ENCODE measurements at regions not wholly inside any gene's neighbourhood (a gene's known extent, or its start where the extent isn't known, plus 50 kb on each side); places are given as distances from the start of the nearest gene placed in this dataset.

DNA sequence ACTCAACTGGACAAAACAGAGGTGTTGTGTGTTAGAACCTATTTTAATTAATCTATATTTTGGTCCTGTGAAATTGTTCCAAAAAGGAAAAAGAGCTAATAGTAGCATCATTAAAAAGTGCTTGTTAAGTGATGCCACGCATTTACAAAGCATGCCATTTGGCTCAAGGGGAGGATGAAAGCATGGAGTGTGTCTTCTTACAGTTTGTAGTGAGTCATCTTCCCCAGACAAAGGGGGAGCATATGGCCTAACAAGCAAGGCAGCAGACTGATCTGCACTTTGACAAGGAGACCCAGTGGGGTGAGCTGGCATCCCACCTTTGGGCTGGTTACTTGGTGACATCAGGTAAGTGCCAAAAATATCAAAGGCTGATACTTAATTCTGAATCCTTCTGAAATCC is 297.0 kb downstream of the FGF9 start:
- ATAC-seq, result no peak

- ATAC-seq, result no peak
Measured at GRCh38 chr13:21970172-21970571, 299.3 kb downstream of the FGF9 start.

- no peak for ATAC-seq
Measured at GRCh38 chr13:21970918-21971317, 300.0 kb downstream of the FGF9 start.

DNA sequence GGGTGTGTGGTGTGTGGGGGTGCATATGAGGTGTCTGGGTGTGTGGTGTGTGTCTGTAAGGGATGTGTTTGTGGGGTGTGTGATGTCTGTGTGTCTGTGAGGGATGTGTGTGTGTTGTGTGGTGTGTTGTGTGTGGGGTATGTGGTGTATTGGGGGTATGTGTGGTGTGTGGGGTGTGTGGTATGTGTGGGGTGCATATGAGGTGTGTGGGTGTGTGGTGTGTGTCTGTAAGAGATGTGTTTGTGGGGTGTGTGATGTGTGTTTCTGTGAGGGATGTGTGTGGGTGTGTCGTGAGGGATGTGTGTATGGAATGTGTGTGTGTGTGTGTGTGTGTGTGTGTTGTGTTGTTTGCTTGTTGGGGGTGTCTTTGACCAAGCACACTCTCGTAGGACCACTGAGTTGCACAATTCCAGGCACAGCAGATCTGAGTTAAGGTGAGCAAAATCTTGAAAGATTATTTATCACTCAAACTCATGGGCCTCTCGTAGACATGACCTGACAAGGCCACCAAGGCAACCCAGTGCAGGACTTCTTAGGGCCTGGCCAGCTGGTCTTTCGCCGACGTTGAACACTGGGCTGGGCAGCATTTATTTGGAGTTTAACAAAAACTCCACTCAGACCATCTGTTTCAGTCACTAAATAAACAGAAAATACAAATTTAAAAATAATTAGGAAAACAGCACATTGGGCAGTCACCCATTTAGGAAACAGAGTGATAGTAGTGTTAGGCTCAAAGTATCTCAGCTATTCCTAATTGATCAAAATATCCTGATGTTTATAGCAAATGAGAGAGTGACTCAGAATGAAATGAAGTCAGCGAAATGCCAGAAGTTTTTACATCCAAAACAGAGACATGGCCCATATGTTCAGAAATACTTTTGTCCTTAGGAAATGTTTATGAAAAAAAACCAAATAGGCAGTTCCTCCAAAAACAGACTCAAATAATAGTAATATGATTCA is 301.1 kb downstream of the FGF9 start:
- no peak for ATAC-seq

DNA sequence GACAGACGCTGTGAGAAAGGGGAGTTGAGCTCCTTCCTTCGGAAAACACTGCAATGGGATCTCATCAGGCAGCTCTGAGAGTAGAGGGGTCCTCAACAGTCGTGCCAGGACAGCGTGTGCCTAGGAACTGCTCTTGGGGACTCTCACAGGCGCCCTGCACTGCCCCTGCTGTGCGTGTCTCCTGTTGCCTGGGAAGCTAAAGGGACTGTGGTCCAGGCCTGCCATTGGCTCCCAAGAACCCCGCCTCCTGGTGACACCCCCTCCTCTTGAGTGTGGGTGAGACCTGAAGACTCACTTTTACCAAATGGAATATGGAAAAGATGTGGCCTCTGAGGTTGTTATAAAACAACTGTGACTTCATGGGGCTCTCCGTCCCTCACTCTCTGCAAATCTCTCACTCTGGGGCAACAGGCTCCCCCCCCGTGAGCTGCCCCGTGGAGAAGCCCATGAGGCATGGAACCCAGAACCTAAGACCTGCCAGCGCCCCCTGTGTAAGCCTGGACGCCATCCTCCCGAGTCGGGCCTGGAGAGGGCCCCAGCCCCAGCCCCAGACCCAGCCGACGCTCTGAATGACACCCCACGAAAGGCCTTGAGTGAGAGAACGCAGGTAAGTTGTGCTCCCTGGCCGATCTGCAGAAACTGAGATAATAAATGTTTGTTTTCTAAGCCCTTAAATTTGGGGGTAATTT is 302.7 kb downstream of the FGF9 start:
- no peak for ATAC-seq

DNA sequence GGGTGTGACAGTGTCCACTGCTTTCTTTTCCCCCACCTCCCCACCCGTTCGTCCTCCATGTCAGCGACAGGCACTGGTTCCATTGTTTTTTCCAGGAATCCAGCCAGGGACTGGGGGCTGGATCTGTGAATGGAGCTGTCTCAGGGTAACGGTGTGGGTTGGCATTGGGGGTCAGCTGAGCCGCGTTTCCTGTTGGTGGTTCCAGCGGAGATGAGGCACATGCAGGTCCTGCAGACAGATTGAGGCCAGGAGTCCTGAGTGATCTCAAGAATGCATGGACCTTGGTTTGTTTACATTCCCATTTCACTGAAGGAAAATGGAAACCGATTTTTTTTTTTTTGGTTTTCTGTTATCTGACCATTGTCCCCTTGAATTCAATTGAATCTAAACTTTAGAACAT is 303.9 kb downstream of the FGF9 start:
- no peak for ATAC-seq

GRCh38 chr13:21976159-21976558 is 305.3 kb downstream of the FGF9 start:
- ATAC-seq, result no peak

DNA sequence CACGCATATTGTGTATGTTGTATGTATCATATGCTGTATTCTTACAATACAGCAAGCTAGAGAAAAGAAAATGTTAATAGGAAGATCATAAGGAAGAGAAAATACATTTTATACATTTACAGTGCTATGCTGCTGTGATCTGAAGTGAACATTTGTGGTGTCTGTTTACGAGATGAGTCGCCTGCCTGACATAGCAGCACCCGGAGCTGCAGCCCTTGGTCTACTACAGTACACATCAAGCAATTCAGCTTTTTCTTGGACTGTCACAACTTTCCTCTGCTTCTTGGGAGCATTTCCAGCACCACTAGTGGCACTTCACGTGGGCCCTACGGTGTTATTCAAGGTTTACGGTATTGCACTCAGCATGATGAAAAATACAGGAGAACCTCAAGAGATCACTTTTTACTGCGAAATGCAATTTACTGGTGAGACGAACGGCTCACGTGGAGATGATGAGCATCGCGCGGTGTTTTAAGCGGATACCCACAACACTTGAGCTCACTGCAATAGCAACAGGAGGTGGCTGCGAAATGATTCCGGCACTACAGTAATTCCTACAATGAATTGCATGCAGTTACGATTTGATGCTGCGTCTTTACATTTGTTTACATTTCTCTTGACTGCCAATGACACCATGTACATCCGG is 308.4 kb downstream of the FGF9 start:
- ATAC-seq, result no peak

DNA sequence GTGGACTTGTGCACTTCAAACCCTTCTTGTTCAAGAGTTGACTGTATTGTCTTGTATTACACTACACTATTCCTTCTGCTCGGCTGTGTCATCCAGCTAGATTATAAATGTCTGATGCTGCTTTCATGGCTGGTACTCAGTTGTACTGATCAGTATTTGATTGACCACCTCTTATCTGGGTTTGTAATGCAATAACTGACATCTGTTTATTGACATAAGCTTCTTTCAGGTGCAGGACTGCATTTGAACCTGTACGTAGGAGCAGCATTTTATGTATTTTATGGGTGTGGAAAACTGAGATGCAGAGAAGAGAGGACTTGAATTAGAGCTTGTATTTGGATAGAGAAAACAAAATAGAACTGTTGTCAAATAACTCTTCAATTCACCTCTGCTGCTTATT is 309.2 kb downstream of the FGF9 start:
- no peak for ATAC-seq

- no peak for ATAC-seq
Measured at GRCh38 chr13:21984156-21984555, 313.3 kb downstream of the FGF9 start.

DNA sequence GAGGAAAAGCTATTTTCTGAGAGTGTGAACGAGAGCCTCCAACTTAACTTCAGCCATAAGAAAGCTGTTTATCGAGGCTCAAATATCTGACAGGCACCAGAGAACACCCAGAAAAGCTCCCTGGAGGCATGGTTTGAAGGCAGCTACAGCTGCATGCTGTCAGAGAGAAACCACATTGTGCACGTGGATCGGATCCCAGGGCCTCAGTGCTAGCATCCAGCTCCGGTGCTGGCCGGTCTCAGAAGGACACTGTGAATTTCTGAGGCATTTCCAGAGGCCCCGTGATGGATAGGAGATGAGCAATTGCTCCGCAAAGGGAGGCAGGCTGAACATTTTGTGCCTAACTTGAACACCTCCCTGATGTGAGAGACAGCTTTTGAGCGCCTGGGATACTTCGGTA is 315.7 kb downstream of the FGF9 start:
- no peak for ATAC-seq

- ATAC-seq, result no peak
Measured at GRCh38 chr13:21987793-21988192, 316.9 kb downstream of the FGF9 start.

- no peak for ATAC-seq
Measured at GRCh38 chr13:21988624-21989023, 317.8 kb downstream of the FGF9 start.

GRCh38 chr13:21996049-21996448 is 325.2 kb downstream of the FGF9 start:
- ATAC-seq, result no peak

- no peak for ATAC-seq
Measured at GRCh38 chr13:21997726-21998125, 326.9 kb downstream of the FGF9 start.

DNA sequence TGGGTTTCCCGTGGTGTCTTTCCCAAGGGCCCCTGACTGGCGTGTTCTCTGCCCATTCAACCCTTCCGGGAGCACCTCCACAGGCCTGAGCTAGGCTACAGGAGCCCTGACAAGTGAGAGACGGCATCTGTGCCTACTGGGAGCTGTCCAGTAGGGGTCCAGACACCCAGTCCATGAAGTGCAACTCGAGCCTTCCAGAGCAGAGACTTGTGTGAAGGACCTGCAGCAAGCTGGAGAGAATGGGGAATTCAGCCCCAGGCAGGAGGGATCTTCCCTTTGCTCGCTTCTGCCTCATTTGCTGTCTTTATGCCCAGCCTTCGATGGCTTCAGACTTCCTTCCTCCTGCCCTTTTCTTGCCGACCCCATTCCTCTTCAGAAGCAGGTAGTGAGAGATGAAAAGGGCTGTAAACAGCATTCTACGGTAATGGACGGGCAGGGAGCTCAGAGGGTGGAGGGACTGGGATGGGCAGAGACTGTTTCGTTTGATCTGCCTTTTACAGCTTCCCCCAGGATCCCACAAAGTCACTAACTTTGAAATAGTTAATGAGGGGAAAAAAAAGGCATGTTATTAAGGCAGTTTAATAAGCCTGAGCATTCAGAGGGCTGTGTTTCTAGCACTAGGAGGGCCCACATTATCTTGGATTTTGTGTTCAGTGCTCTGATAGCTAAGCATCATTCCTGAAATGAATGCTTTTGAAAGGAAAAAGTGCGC is 327.6 kb downstream of the FGF9 start:
- no peak for ATAC-seq

GRCh38 chr13:21999666-22000065 is 328.8 kb downstream of the FGF9 start:
- ATAC-seq, result no peak

- no peak for ATAC-seq
Measured at GRCh38 chr13:22000191-22000590, 329.3 kb downstream of the FGF9 start.

DNA sequence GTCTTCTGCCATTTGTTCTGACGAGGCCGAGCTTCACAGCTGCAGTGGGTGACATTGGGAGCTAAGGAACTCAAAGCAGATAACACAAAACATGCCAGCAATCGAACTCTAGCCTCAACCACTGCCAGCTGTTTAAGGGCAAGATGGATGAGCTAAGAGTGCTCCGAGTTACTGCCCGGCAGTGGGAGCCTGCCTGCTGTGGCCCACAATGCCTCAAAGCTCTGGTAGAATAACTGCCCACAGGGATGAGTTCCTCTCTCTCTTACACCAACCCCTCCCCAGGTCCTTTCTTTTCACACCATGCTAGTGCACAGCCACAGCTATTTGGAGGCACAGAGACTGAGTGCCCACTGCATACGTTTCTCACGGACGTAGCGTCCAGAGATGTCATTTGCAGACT is 330.5 kb downstream of the FGF9 start:
- ATAC-seq, result no peak

DNA sequence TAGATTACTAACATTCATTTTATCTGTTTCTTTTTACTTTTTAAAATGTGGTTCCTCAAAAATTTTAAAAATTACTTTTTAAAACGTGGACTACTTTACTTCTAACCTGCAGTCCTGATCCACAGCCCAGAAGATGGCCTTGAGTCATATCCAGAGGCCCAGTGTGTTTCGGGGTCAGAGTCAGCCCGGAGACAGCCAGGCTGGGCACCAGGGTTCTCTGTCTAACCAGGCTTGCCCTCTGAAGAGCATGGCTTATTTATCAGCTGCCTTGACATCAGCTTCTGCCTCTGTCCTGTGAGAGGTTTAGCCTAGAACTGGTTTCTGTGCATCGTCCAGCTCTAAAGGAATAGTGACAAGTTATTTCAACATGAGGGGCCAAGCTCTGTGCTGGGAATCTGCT is 332.0 kb downstream of the FGF9 start:
- ATAC-seq, result no peak

- no peak for ATAC-seq
Measured at GRCh38 chr13:22009500-22009899, 338.6 kb downstream of the FGF9 start.

GRCh38 chr13:22009937-22010336 is 339.1 kb downstream of the FGF9 start:
- no peak for ATAC-seq

DNA sequence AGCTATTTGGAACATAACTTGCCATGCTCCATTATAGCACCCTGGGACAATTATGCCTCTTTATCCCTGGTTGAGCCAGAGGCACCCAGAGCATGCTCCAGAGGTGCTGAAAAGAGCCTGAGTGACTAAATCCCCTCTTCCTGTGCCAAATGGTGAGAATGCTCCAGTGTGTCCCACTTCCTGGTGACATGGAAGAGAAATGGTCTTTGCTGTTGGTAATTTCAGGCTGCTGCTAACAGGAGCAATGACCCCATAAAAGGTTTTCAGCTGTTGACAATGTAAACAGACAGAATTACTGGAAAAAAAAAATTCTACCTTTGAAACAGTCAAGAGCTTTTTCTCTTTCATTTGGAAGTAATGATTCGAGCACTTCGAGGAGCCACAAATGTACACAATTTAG is 341.8 kb downstream of the FGF9 start:
- ATAC-seq, result no peak

Measured in activated CD4-positive, CD25-positive, alpha-beta regulatory T cell treated with anti-CD3 and anti-CD28 coated beads, Interleukin-2, amount 50 U/mL, for 24 hours (primary cell).